ENCODE measurements at regions not wholly inside any gene's neighbourhood (a gene's known extent, or its start where the extent isn't known, plus 50 kb on each side); places are given as distances from the start of the nearest gene placed in this dataset.
"Not testable (repeated sequence)": the region's sequence is repeated elsewhere in the genome, so short reads cannot be mapped to it uniquely, and the experiment has no call there.

GRCh38 chr9:41075671-41076070 lies 52.8 kb downstream of the FOXD4L6 start:
- peak; percentile 8 for DNase-seq

GRCh38 chr9:41074356-41074942 lies 54.0 kb downstream of the FOXD4L6 start:
- peak; percentile 49 for DNase-seq

GRCh38 chr9:41073471-41074243 lies 54.8 kb downstream of the FOXD4L6 start:
- not testable (repeated sequence) for DNase-seq

GRCh38 chr9:41064125-41064795 lies 64.2 kb downstream of the FOXD4L6 start:
- peak; percentile 19 for DNase-seq

GRCh38 chr9:41063243-41063642 lies 65.2 kb downstream of the FOXD4L6 start:
- DNase-seq: peak; percentile 38

- not testable (repeated sequence) for DNase-seq
Observed at GRCh38 chr9:41059603-41060002, 68.9 kb downstream of the FOXD4L6 start.

- not testable (repeated sequence) for DNase-seq
Observed at GRCh38 chr9:41053666-41054363, 74.7 kb downstream of the FOXD4L6 start.

- DNase-seq: not testable (repeated sequence)
Observed at GRCh38 chr9:41048672-41049071, 79.8 kb downstream of the FOXD4L6 start.

GRCh38 chr9:41047792-41048191 lies 80.7 kb downstream of the FOXD4L6 start:
- DNase-seq: not testable (repeated sequence)

GRCh38 chr9:41044930-41045329 lies 83.6 kb downstream of the FOXD4L6 start:
- DNase-seq: not testable (repeated sequence)

- not testable (repeated sequence) for DNase-seq
Observed at GRCh38 chr9:41043433-41043832, 85.0 kb downstream of the FOXD4L6 start.

- not testable (repeated sequence) for DNase-seq
Observed at GRCh38 chr9:41042111-41042510, 86.4 kb downstream of the FOXD4L6 start.

GRCh38 chr9:41040705-41041342 lies 87.7 kb downstream of the FOXD4L6 start:
- DNase-seq: not testable (repeated sequence)

GRCh38 chr9:41035276-41035675 lies 93.2 kb downstream of the FOXD4L6 start:
- peak; percentile 59 for DNase-seq

GRCh38 chr9:41034699-41035197 lies 93.7 kb downstream of the FOXD4L6 start:
- peak; percentile 89 for DNase-seq

GRCh38 chr9:41033877-41034276 lies 94.6 kb downstream of the FOXD4L6 start:
- DNase-seq: peak; percentile 61

- DNase-seq: not testable (repeated sequence)
Observed at GRCh38 chr9:41033360-41033759, 95.1 kb downstream of the FOXD4L6 start.

- not testable (repeated sequence) for DNase-seq
Observed at GRCh38 chr9:41026912-41027676, 101.4 kb downstream of the FOXD4L6 start.

GRCh38 chr9:41022365-41022764 lies 106.1 kb downstream of the FOXD4L6 start:
- DNase-seq: not testable (repeated sequence)

GRCh38 chr9:41019858-41020562 lies 108.5 kb downstream of the FOXD4L6 start:
- DNase-seq: peak; percentile 17

GRCh38 chr9:41018948-41019347 lies 109.5 kb downstream of the FOXD4L6 start:
- DNase-seq: not testable (repeated sequence)

All from EL (cell line).